ENCODE measurements at regions not wholly inside any gene's neighbourhood (a gene's known extent, or its start where the extent isn't known, plus 50 kb on each side); places are given as distances from the start of the nearest gene placed in this dataset.

DNA sequence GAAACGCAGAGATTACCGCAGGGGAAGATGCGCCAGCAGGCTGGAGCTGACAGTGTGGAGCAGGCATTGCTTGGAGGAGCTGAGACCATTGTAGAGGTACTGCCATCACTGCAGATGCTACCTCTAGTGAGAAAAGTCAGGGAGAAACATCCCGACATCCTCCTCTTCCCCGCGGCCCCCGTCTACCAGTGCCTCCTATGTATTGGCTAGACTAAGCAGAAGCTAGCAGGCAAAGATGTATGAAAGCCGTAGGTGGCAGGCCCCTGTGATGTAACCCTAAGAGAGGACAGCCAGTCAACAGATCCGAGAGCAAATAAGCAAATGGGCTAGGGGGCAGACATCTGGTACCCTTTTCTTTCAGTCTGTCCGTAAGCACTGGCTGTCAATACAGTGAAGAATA lies 115.5 kb upstream of the ACTBL2 start:
- H3K9me3 ChIP-seq (ENCODE audit: low read depth, low read length), result no peaks in the 10 kb centered on the region
- no peak overlapping the region for H3K4me3 ChIP-seq
- no peak overlapping the region for H3K9ac ChIP-seq (ENCODE audit: insufficient read length)
- H3K27ac ChIP-seq, result no peak overlapping the region
- no peak for DNase-seq (ENCODE audit: low read depth, low spot score)
- H3K36me3 ChIP-seq (ENCODE audit: insufficient read depth, low read length), result no peaks in the 10 kb centered on the region
- TF ChIP-seq FOXP2 (optimal IDR thresholded peaks at IDR 0.05; ENCODE audit: control extremely low read depth, extremely low read length, insufficient read depth), result no peak
- TF ChIP-seq EZH2 (IDR thresholded peaks at IDR 0.05), result no peak
- no peak for TF ChIP-seq POLR2AphosphoS5 (IDR thresholded peaks at IDR 0.05; ENCODE audit: borderline replicate concordance, low read depth, low read length)

DNA sequence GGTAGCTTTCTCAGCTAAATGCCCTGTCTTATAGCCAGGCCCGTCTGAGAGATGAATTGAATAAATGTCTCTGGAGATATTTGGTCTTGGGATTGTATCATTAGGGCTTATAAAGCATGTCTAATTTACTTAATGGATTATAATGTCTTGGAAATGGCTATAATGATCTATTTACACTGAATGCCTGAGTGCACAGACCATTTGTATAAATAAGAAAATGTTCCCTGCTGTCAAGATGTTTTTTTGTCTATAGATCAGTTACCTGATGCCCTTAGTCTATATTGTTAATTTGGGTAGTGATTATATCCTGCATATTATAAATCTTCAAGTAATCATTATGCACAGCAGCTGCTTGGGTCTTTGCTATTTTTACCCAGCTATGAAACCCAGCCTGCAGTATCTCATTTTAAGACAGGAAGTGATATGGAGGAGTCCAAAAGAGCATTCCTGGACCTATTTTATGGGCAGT lies 112.9 kb upstream of the ACTBL2 start:
- Histone ChIP-seq H3K27ac (no peak overlapping the region), H3K9ac (ENCODE audit: insufficient read length) (no peak overlapping the region), H3K9me3 (ENCODE audit: low read depth, low read length) (no peaks in the 10 kb centered on the region), H3K36me3 (ENCODE audit: insufficient read depth, low read length) (no peaks in the 10 kb centered on the region), H3K4me3 (no peak overlapping the region)
- DNase-seq (ENCODE audit: low read depth, low spot score), result no peak
- TF ChIP-seq EZH2 (IDR thresholded peaks at IDR 0.05), result no peak
- no peak for TF ChIP-seq POLR2AphosphoS5 (IDR thresholded peaks at IDR 0.05; ENCODE audit: borderline replicate concordance, low read depth, low read length)
- TF ChIP-seq FOXP2 (optimal IDR thresholded peaks at IDR 0.05; ENCODE audit: control extremely low read depth, extremely low read length, insufficient read depth), result no peak

DNA sequence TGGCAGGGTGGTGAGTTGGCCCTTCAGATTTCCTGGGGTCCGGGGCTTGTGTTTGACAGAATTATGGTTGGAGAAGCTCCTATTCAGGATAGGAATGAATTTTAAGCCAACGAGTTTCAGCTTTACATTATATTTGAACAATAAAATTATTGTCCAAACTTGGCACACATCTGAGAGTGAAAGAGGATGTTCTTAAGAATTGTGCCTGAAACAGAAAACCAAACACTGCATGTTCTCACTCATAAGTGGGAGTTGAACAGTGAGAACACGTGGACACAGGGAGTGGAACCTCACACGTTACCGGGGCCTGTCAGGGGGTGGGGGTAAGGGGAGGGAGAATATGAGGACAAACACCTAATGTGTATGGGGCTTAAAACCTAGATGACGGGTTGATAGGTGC lies 111.8 kb upstream of the ACTBL2 start:
- no peak overlapping the region for H3K27ac ChIP-seq
- TF ChIP-seq EZH2 (IDR thresholded peaks at IDR 0.05), result no peak
- no peak for TF ChIP-seq FOXP2 (optimal IDR thresholded peaks at IDR 0.05; ENCODE audit: control extremely low read depth, extremely low read length, insufficient read depth)
- TF ChIP-seq POLR2AphosphoS5 (IDR thresholded peaks at IDR 0.05; ENCODE audit: borderline replicate concordance, low read depth, low read length), result no peak
- DNase-seq (ENCODE audit: low read depth, low spot score), result no peak
- no peak overlapping the region for H3K4me3 ChIP-seq
- no peaks in the 10 kb centered on the region for H3K36me3 ChIP-seq (ENCODE audit: insufficient read depth, low read length)
- H3K9ac ChIP-seq (ENCODE audit: insufficient read length), result no peak overlapping the region
- H3K9me3 ChIP-seq (ENCODE audit: low read depth, low read length), result no peaks in the 10 kb centered on the region

DNA sequence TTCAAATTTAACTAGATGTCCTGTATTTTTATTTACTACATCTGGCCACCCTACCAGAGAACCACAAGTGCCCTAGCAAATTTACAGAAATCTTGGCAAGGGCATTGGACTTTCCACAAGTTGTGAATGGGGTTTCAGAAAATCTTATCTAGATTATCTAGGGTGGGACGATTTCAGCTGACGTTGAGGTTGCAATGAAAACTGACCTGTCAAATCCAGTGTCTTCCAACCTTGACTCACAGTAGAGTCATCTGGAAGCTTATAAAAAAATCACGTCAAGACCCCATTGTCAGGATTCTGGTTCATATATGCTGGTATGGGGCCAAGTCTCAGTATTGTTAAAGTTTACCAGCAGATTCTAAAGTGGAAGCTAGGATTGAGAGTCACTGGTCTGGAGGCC lies 109.6 kb upstream of the ACTBL2 start:
- no peak overlapping the region for H3K4me3 ChIP-seq
- no peak overlapping the region for H3K27ac ChIP-seq
- H3K9ac ChIP-seq (ENCODE audit: insufficient read length), result no peak overlapping the region
- no peak for DNase-seq (ENCODE audit: low read depth, low spot score)
- H3K36me3 ChIP-seq (ENCODE audit: insufficient read depth, low read length), result no peaks in the 10 kb centered on the region
- no peaks in the 10 kb centered on the region for H3K9me3 ChIP-seq (ENCODE audit: low read depth, low read length)
- TF ChIP-seq POLR2AphosphoS5 (IDR thresholded peaks at IDR 0.05; ENCODE audit: borderline replicate concordance, low read depth, low read length), result no peak
- no peak for TF ChIP-seq EZH2 (IDR thresholded peaks at IDR 0.05)
- TF ChIP-seq FOXP2 (optimal IDR thresholded peaks at IDR 0.05; ENCODE audit: control extremely low read depth, extremely low read length, insufficient read depth), result no peak

DNA sequence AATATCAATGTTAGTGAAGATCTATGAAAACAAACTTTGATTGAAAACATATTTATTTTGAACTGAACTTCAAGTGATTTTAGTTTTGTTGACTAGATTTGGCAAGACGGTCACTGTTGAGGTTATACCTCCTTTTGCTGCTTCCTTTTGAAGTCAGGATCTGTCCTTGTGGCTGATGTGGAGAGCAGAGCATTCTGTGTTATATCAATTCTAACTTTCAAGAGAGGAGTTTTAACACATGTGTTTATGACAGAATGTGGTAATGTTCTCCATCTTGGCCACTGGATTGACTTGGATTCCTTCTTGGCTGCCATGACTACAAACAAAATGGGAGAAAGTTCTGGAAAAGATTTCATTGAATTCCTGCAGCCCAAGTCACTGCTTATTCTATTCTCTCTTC lies 104.0 kb upstream of the ACTBL2 start:
- no peak overlapping the region for H3K4me3 ChIP-seq
- H3K36me3 ChIP-seq (ENCODE audit: insufficient read depth, low read length), result no peaks in the 10 kb centered on the region
- H3K9me3 ChIP-seq (ENCODE audit: low read depth, low read length), result no peaks in the 10 kb centered on the region
- H3K27ac ChIP-seq, result no peak overlapping the region
- no peak overlapping the region for H3K9ac ChIP-seq (ENCODE audit: insufficient read length)
- TF ChIP-seq POLR2AphosphoS5 (IDR thresholded peaks at IDR 0.05; ENCODE audit: borderline replicate concordance, low read depth, low read length) (no peak), FOXP2 (optimal IDR thresholded peaks at IDR 0.05; ENCODE audit: control extremely low read depth, extremely low read length, insufficient read depth) (no peak)
- DNase-seq (ENCODE audit: low read depth, low spot score), result no peak

DNA sequence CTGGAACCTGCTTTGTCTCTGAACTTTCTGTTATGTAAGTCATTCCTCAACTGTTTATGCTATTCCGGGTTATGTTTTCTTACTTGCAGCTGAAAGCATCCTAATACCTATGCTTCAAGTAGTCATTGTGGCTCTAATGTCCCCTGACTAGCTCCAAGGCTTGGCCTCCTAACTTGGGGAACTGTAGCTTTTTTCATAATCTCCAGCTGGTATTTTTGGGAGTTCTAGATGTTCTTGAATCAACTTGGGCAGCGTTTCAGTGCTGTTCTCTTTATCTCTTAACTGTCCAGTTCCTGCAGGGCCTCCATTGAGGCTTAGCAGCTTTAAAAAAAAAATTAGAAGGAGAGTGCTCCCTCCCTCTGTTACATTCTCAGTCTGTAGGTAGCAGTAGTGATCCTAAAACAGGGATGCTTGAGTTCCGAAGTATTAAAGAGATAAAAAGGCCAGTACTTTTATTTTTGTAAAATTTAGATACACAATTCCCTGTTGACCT lies 100.0 kb upstream of the ACTBL2 start:
- Histone ChIP-seq H3K4me3 (no peak overlapping the region), H3K9me3 (ENCODE audit: low read depth, low read length) (no peaks in the 10 kb centered on the region), H3K27ac (no peak overlapping the region), H3K9ac (ENCODE audit: insufficient read length) (no peak overlapping the region), H3K36me3 (ENCODE audit: insufficient read depth, low read length) (no peaks in the 10 kb centered on the region)
- DNase-seq (ENCODE audit: low read depth, low spot score), result no peak
- no peak for TF ChIP-seq EZH2 (IDR thresholded peaks at IDR 0.05)
- TF ChIP-seq POLR2AphosphoS5 (IDR thresholded peaks at IDR 0.05; ENCODE audit: borderline replicate concordance, low read depth, low read length), result no peak
- no peak for TF ChIP-seq FOXP2 (optimal IDR thresholded peaks at IDR 0.05; ENCODE audit: control extremely low read depth, extremely low read length, insufficient read depth)

DNA sequence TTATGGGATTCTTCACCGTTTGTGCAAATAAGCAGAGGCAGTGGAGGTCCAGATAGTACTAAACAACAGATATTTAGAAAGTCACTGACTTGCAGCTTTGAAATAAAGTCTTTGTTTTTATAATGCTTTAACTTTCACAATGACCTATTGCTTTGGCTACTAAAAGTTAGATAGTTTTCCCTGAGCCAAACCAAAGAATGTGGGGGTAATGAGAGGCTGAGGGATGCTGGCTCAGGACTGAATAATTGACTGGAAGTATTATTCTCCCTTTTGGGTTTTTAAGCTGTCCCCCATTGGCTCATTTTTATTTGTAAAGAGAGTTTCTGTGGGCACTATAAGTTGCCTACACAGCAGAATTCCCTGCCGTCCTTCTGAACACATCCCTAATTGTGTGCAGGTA lies 99.2 kb upstream of the ACTBL2 start:
- no peak for DNase-seq (ENCODE audit: low read depth, low spot score)
- Histone ChIP-seq H3K36me3 (ENCODE audit: insufficient read depth, low read length) (no peaks in the 10 kb centered on the region), H3K4me3 (no peak overlapping the region), H3K9me3 (ENCODE audit: low read depth, low read length) (no peaks in the 10 kb centered on the region), H3K27ac (no peak overlapping the region), H3K9ac (ENCODE audit: insufficient read length) (no peak overlapping the region)
- TF ChIP-seq EZH2 (IDR thresholded peaks at IDR 0.05) (no peak), POLR2AphosphoS5 (IDR thresholded peaks at IDR 0.05; ENCODE audit: borderline replicate concordance, low read depth, low read length) (no peak), FOXP2 (optimal IDR thresholded peaks at IDR 0.05; ENCODE audit: control extremely low read depth, extremely low read length, insufficient read depth) (no peak)

DNA sequence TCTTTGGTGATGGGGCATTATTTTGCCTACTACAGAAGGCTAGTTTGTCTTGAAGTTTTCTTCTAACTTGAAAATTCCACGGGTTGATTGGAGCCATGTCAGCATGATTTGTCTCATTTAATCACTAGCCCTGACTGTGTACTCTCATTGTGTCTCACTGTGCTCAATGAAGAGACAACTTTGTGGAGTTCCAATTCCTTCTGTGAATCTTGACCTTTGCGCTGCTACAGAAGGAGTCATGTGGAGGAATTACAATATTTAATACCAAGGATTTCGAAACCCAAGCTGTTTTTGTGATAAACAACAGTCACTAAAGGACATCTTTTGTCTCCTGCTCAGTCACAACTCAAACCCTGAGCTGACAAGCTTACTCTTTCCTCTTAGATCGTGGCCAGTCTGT lies 98.6 kb upstream of the ACTBL2 start:
- Histone ChIP-seq H3K27ac (no peak overlapping the region), H3K9me3 (ENCODE audit: low read depth, low read length) (no peaks in the 10 kb centered on the region), H3K4me3 (no peak overlapping the region), H3K36me3 (ENCODE audit: insufficient read depth, low read length) (no peaks in the 10 kb centered on the region), H3K9ac (ENCODE audit: insufficient read length) (no peak overlapping the region)
- DNase-seq (ENCODE audit: low read depth, low spot score), result no peak
- TF ChIP-seq EZH2 (IDR thresholded peaks at IDR 0.05) (no peak), FOXP2 (optimal IDR thresholded peaks at IDR 0.05; ENCODE audit: control extremely low read depth, extremely low read length, insufficient read depth) (no peak), POLR2AphosphoS5 (IDR thresholded peaks at IDR 0.05; ENCODE audit: borderline replicate concordance, low read depth, low read length) (no peak)

Data from SK-N-MC (cell line).